Fibroblast of lung (primary cell): ENCODE measurements at regions not wholly inside any gene's neighbourhood (a gene's known extent, or its start where the extent isn't known, plus 50 kb on each side); places are given as distances from the start of the nearest gene placed in this dataset.

Experiments used
- EZH2 ChIP-seq: IDR thresholded peaks from 2 replicates; pipeline ENCODE4 v1.5.1; 2012; ENCODE audit warnings: low read length, control low read depth, mild to moderate bottlenecking; ENCODE audit errors: missing control alignments
- TF ChIP-seq, protein P1 (sequence below), 2 donors: IDR thresholded peaks in 1 of 2; conservative IDR thresholded peaks in 1 of 2; 1 replicate in 1 of 2; 2 replicates in 1 of 2; pipeline ENCODE4 v1.5.1; 2011 to 2012; ENCODE audit warnings: low read length in 2 of 2, control low read depth in 1 of 2, inconsistent platforms in 1 of 2, low read depth in 1 of 2, mild to moderate bottlenecking in 1 of 2

- TF ChIP-seq, protein P1, sequence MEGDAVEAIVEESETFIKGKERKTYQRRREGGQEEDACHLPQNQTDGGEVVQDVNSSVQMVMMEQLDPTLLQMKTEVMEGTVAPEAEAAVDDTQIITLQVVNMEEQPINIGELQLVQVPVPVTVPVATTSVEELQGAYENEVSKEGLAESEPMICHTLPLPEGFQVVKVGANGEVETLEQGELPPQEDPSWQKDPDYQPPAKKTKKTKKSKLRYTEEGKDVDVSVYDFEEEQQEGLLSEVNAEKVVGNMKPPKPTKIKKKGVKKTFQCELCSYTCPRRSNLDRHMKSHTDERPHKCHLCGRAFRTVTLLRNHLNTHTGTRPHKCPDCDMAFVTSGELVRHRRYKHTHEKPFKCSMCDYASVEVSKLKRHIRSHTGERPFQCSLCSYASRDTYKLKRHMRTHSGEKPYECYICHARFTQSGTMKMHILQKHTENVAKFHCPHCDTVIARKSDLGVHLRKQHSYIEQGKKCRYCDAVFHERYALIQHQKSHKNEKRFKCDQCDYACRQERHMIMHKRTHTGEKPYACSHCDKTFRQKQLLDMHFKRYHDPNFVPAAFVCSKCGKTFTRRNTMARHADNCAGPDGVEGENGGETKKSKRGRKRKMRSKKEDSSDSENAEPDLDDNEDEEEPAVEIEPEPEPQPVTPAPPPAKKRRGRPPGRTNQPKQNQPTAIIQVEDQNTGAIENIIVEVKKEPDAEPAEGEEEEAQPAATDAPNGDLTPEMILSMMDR (conservative IDR thresholded peaks at IDR 0.05 in 1 of 2, IDR thresholded peaks at IDR 0.05 in 1 of 2; ENCODE audit: low read depth in 1 of 2, low read length in 2 of 2) = no peak
- TF ChIP-seq EZH2 = no peak
Observed at GRCh38 chr5:166767858-166768257, 1523.6 kb upstream of the WWC1 start.
